Ovary (tissue), 3 donors: ENCODE measurements at regions not wholly inside any gene's neighbourhood (a gene's known extent, or its start where the extent isn't known, plus 50 kb on each side); places are given as distances from the start of the nearest gene placed in this dataset.

ENCODE experiments used
- POLR2A ChIP-seq: fragments of 450-650 bp; IDR thresholded peaks from one replicate; pipeline ENCODE4 v1.6.1; 2017; ENCODE audit warnings: antibody characterized with exemption, mild to moderate bottlenecking, moderate library complexity
- TF ChIP-seq, protein P1 (sequence below), 3 donors: fragments of 450-650 bp in 2 of 3; fragments of 200-600 bp in 1 of 3; IDR thresholded peaks; one replicate each; pipeline versions ENCODE4 v1.5.1 to v1.8.0; 2016 to 2022; ENCODE audit warnings: antibody characterized with exemption in 3 of 3, mild to moderate bottlenecking in 1 of 3
- donor health status: DM: no; HTN: no; CAD: no.

DNA sequence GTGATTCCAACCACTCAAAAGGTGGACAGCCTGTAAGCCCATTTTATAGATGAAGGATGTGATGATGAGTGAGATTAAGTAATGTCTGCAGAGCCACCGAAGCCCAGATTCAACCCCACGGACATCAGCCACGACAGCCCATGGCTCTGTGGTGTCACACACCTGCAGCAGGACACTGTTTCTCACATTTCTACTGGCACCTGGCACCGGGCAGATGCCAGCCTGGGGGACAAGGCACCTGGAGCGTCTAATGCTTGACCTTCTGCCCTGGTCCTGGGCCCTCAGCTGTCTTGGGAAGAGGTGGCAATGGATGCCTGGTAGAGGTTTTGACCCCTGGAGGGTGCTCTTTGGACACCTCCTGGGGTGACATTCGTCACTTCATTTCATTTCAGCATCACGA lies 176.3 kb downstream of the ANAPC1 start:
- TF ChIP-seq, protein P1, sequence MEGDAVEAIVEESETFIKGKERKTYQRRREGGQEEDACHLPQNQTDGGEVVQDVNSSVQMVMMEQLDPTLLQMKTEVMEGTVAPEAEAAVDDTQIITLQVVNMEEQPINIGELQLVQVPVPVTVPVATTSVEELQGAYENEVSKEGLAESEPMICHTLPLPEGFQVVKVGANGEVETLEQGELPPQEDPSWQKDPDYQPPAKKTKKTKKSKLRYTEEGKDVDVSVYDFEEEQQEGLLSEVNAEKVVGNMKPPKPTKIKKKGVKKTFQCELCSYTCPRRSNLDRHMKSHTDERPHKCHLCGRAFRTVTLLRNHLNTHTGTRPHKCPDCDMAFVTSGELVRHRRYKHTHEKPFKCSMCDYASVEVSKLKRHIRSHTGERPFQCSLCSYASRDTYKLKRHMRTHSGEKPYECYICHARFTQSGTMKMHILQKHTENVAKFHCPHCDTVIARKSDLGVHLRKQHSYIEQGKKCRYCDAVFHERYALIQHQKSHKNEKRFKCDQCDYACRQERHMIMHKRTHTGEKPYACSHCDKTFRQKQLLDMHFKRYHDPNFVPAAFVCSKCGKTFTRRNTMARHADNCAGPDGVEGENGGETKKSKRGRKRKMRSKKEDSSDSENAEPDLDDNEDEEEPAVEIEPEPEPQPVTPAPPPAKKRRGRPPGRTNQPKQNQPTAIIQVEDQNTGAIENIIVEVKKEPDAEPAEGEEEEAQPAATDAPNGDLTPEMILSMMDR (IDR thresholded peaks at IDR 0.05) = no peak
- TF ChIP-seq POLR2A = no peak
